ENCODE measurements at regions not wholly inside any gene's neighbourhood (a gene's known extent, or its start where the extent isn't known, plus 50 kb on each side); places are given as distances from the start of the nearest gene placed in this dataset.

DNA sequence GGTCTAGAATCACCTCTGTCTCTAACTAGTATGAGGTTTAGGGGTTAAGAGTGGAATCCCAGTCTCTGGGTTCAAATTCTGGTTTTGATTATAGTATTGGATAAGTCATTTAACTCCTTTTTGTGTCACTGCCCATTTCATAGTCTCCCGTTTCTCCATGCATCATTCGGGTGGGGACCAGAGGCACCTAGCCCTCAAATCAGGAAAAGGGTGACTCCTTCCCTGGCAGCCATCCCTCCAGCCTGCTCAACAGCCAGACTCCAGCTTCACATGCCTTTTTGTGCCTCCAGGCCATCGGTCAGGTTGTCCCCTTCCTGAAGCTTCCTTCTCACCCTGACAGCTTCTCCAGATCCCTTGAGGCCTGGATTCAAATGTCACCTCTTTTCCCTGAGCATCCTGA is 139.8 kb downstream of the DHX35 start:
- no peak overlapping the region for H3K4me3 ChIP-seq (ENCODE audit: low read depth, low read length)
- TF ChIP-seq, protein P1, sequence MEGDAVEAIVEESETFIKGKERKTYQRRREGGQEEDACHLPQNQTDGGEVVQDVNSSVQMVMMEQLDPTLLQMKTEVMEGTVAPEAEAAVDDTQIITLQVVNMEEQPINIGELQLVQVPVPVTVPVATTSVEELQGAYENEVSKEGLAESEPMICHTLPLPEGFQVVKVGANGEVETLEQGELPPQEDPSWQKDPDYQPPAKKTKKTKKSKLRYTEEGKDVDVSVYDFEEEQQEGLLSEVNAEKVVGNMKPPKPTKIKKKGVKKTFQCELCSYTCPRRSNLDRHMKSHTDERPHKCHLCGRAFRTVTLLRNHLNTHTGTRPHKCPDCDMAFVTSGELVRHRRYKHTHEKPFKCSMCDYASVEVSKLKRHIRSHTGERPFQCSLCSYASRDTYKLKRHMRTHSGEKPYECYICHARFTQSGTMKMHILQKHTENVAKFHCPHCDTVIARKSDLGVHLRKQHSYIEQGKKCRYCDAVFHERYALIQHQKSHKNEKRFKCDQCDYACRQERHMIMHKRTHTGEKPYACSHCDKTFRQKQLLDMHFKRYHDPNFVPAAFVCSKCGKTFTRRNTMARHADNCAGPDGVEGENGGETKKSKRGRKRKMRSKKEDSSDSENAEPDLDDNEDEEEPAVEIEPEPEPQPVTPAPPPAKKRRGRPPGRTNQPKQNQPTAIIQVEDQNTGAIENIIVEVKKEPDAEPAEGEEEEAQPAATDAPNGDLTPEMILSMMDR (IDR thresholded peaks at IDR 0.05; ENCODE audit: control insufficient read depth, extremely low read depth, insufficient read depth) = no peak
- DNase-seq (ENCODE audit: low read depth) = no peak

DNA sequence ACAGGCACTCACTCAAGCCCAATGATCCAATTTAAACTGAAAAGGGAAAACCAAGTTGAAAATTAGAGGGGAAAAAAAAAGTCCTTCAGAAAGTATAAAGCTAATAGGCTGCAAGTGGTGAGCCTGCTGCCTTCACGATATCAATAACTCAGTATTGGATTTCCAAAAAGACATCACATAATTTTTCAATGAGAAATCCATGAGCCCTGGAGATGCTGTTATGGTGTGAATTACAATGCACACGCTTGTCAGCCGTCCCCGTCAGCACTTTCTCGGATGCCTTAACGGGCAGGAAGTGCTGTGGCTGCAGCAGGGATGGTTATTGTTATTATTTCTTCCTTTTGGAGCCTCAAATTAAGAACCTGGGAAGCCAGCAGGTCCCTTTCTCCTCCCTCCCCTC is 138.5 kb downstream of the DHX35 start:
- no peak overlapping the region for H3K4me3 ChIP-seq (ENCODE audit: low read depth, low read length)
- TF ChIP-seq, protein P1 (IDR thresholded peaks at IDR 0.05; ENCODE audit: control insufficient read depth, extremely low read depth, insufficient read depth) = no peak
- no peak for DNase-seq (ENCODE audit: low read depth)

DNA sequence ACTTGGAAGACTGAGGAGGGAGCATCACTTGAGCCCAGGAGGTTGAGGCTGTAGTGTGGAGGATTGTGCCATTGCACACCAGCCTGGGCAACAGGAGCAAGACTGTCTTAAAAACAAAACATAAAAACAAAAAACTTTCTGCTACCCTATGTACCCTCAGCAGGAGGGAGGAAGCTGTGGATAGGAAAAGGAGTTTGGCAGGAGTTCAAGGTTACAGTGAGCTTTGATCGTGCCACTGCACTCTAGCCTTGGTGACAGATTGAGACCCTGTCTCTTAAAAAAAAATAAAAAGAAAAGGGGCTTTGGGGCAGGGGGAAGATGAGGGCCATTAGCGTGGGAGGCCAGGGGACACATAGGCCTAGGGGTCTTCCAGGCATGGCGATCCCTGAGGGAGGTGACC is 135.7 kb downstream of the DHX35 start:
- no peak for DNase-seq (ENCODE audit: low read depth)

DNA sequence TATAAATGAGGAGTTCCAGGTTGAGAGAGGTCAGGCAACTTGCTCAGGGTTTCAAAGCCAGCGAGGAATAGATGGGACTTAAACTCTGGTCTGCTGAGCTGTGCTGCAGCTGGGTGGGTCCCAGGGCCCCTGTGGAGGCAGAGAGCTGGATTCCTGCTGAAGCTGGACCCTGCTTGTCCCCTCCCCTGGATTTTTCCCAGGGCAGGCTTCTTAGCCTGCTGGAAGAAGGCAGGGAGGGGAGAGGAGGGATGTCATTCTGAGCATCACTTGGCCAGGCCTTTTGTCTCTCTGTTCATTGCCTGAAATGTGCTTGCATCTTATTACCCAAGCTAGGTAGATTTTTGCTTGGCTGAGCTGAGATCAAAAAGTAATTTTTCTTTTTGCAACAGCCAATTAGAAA is 133.7 kb downstream of the DHX35 start:
- TF ChIP-seq, protein P1 (IDR thresholded peaks at IDR 0.05; ENCODE audit: control insufficient read depth, extremely low read depth, insufficient read depth) = no peak
- H3K4me3 ChIP-seq (ENCODE audit: low read depth, low read length) = no peak overlapping the region
- DNase-seq (ENCODE audit: low read depth) = no peak

More for the DNA sequence above, 135.7 kb downstream of the DHX35 start:
- no peak overlapping the region for H3K4me3 ChIP-seq (ENCODE audit: low read depth, low read length)
- TF ChIP-seq, protein P1 (IDR thresholded peaks at IDR 0.05; ENCODE audit: control insufficient read depth, extremely low read depth, insufficient read depth) = no peak

DNA sequence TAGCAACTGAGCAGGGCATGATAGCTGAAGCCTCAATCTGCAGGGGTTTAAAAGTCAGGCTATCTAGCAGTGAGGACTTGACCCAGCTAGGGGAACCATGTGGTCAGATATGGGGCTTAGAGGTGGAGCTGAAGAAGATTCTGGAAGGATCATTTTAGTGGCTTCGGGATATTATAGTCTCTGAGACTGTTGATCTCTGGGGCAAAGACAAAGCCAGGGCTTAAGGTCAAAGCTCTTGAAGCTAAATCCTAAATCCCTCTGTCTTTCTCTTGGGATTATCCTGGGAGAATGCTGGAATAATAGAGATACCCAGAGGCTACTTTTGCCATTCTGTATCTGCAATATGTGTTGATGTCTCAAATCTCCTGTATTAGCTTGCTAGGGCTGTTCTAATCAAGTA is 132.2 kb downstream of the DHX35 start:
- TF ChIP-seq, protein P1 (IDR thresholded peaks at IDR 0.05; ENCODE audit: control insufficient read depth, extremely low read depth, insufficient read depth) = no peak
- no peak overlapping the region for H3K4me3 ChIP-seq (ENCODE audit: low read depth, low read length)
- DNase-seq (ENCODE audit: low read depth) = no peak

DNA sequence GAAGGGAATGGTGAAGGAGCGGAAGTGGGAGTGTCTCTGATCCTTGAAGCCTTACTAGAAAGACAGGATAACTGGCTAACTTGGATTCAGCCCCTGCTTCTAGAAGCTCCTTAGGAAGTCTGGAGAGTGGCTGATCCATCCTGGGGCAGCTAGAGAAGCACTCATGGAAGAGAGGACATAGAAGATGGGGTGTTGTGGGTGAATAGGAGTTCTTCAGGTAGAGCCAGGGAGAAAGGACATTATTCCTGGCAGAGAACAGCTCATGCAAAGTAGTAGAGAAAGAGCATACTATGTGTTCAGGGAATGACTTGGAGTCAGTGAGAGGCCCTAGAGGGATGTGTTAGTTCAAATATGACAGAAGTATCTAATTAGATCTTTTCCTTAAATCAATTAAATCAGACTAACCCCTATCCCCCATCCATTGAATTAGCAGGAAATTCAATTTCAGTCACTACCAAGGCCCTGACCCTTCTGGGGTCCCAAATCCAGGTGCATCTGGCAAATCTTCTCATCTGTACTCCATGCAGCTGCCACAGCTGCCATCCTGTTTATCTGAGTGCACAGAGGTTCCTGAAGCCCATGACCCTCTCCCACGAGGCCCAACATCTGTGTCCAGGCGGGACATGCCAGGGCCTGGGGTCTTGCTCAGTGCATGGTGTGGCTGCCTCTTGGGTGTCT is 130.7 kb downstream of the DHX35 start:
- no peak for DNase-seq (ENCODE audit: low read depth)
- no peak overlapping the region for H3K4me3 ChIP-seq (ENCODE audit: low read depth, low read length)
- TF ChIP-seq, protein P1 (IDR thresholded peaks at IDR 0.05; ENCODE audit: control insufficient read depth, extremely low read depth, insufficient read depth) = no peak

DNA sequence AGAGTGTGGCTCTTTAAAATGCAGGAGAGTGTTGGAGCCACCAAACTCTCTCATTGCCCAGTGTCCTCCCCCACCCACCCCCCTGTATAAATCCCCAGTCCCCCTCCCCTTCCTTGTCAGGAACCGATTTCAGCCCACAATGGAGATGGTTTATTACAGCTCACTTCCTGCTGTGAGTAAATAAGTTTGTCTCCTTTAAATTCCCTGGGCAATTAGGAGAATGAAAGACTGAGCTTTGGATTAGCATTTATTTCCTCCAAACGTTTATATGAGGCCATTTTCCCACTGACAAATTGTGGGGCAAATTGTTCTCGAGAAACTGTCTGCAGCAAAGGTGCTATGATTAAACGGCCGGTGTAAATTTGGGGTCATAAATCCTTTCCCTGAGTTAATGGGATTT is 128.8 kb downstream of the DHX35 start:
- no peak overlapping the region for H3K4me3 ChIP-seq (ENCODE audit: low read depth, low read length)
- TF ChIP-seq, protein P1 (IDR thresholded peaks at IDR 0.05; ENCODE audit: control insufficient read depth, extremely low read depth, insufficient read depth) = no peak
- DNase-seq (ENCODE audit: low read depth) = no peak
